ENCODE measurements at regions not wholly inside any gene's neighbourhood (a gene's known extent, or its start where the extent isn't known, plus 50 kb on each side); places are given as distances from the start of the nearest gene placed in this dataset.

- H3K4me1 ChIP-seq (ENCODE audit: insufficient read depth, low read length), result no peaks in the 10 kb centered on the region
- intact Hi-C loops (cut with micrococcal nuclease; ENCODE audit: unreplicated experiment) (no loop called here), in situ Hi-C loops (cut with HindIII; ENCODE audit: extremely low pct_ligation_motif_present, low pct_unique_long_range_greater_than_20kb) (no loop called here)
- no peaks in the 10 kb centered on the region; the same call in 1 of the 2 replicates for H4K20me1 ChIP-seq (ENCODE audit: insufficient read depth, low read length)
- H3K27me3 ChIP-seq (ENCODE audit: control insufficient read depth in 1 of 2, insufficient read depth in 2 of 2, low read length in 2 of 2), result peaks cover 2 to 21% of the 10 kb centered on the region in 2 experiments; a peak in 3 of 5 replicates
- H3K36me3 ChIP-seq (replicated peaks in 1 of 2; ENCODE audit: control insufficient read depth in 1 of 2, insufficient read depth in 2 of 2, low read length in 2 of 2), result no peaks in the 10 kb centered on the region
- H3K9ac ChIP-seq (ENCODE audit: insufficient read depth, low read depth, low read length), result no peak overlapping the region
- DNase-seq (ENCODE audit: low spot score) (no peak), FAIRE-seq (no peak), ATAC-seq (no peak)
- no peaks in the 10 kb centered on the region for H3K9me3 ChIP-seq (ENCODE audit: low read length)
- WGBS (ENCODE audit: low lambda C conversion rate), result 42% methylated on average over 11 of the region's 12 CpGs
- H3K4me3 ChIP-seq (replicated peaks in 1 of 3; ENCODE audit: insufficient read depth in 1 of 3, low read depth in 2 of 3, low read length in 3 of 3), result no peak overlapping the region
- no TSS peak for BruUV-seq (replicated peaks)
- ChIA-PET CTCF (ENCODE audit: low intra/inter-chr PET ratio, low total read pairs) (no interaction called here), POLR2A (no interaction called here)
- TF ChIP-seq SOX13 (IDR thresholded peaks at IDR 0.05) (no peak), SOX13 (CRISPR knock-in tag; conservative IDR thresholded peaks at IDR 0.05 in 1 of 2, IDR thresholded peaks at IDR 0.05 in 1 of 2) (no peak), CHD4 (IDR thresholded peaks at IDR 0.05; ENCODE audit: borderline replicate concordance, low read length) (no peak)
- no peak overlapping the region for H2AFZ ChIP-seq (ENCODE audit: low read length)
- H3K27ac ChIP-seq (ENCODE audit: extremely low read length, insufficient read depth, low read length), result no peak overlapping the region
- no peak overlapping the region for H3K4me2 ChIP-seq (ENCODE audit: low read depth, low read length)
- H3K79me2 ChIP-seq (ENCODE audit: insufficient read depth, low read length), result no peaks in the 10 kb centered on the region
Measured at GRCh38 chr4:187124331-187124730, 400.7 kb upstream of the FAT1 start.

DNA sequence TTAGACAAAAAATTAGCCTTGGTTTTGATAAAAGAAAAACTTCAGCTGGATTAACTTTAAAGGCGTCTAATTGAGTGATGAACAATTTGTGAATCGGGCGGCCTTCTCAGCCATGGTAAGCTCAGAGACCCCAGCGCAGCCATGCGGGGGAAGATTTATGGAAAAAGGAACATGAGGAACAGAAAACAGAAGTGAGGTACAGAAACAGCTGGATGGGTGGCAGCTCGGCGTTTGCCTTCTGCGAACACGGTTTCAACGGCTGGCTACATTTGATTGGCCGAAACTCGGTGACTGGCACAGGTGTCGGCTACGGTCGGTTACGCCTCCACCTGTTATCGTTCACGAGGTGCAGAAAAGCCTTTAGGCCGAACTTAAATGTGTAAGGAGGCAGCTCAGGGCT lies 401.4 kb upstream of the FAT1 start:
- Histone ChIP-seq H2AFZ (ENCODE audit: low read length) (no peak overlapping the region), H3K9me3 (ENCODE audit: low read length) (no peaks in the 10 kb centered on the region), H3K9ac (ENCODE audit: insufficient read depth, low read depth, low read length) (no peak overlapping the region), H3K4me3 (replicated peaks in 1 of 3; ENCODE audit: insufficient read depth in 1 of 3, low read depth in 2 of 3, low read length in 3 of 3) (no peak overlapping the region), H3K4me2 (ENCODE audit: low read depth, low read length) (no peak overlapping the region), H4K20me1 (ENCODE audit: insufficient read depth, low read length) (no peaks in the 10 kb centered on the region; the same call in 1 of the 2 replicates), H3K4me1 (ENCODE audit: insufficient read depth, low read length) (no peaks in the 10 kb centered on the region), H3K79me2 (ENCODE audit: insufficient read depth, low read length) (no peaks in the 10 kb centered on the region), H3K27me3 (ENCODE audit: control insufficient read depth in 1 of 2, insufficient read depth in 2 of 2, low read length in 2 of 2) (peaks cover 2 to 21% of the 10 kb centered on the region in 2 experiments; a peak in 3 of 5 replicates), H3K27ac (ENCODE audit: extremely low read length, insufficient read depth, low read length) (no peak overlapping the region), H3K36me3 (replicated peaks in 1 of 2; ENCODE audit: control insufficient read depth in 1 of 2, insufficient read depth in 2 of 2, low read length in 2 of 2) (no peaks in the 10 kb centered on the region)
- TF ChIP-seq ZNF746 (CRISPR knock-in tag; IDR thresholded peaks at IDR 0.05) (no peak), ZNF329 (CRISPR knock-in tag; IDR thresholded peaks at IDR 0.05; ENCODE audit: low read depth) (no peak), ZFP1 (CRISPR knock-in tag; IDR thresholded peaks at IDR 0.05) (no peak), ZNF720 (CRISPR knock-in tag; IDR thresholded peaks at IDR 0.05) (no peak), MIER3 (CRISPR knock-in tag; IDR thresholded peaks at IDR 0.05; ENCODE audit: borderline replicate concordance) (no peak)
- BruUV-seq (replicated peaks), result no TSS peak
- POLR2A ChIA-PET, result no interaction called here
- DNase-seq (ENCODE audit: low spot score) (no peak), ATAC-seq (no peak), FAIRE-seq (no peak)
- intact Hi-C loops (cut with micrococcal nuclease; ENCODE audit: unreplicated experiment), result no loop called here
- CTCF ChIA-PET (ENCODE audit: low intra/inter-chr PET ratio, low total read pairs), result no interaction called here
- in situ Hi-C loops (cut with HindIII; ENCODE audit: extremely low pct_ligation_motif_present, low pct_unique_long_range_greater_than_20kb), result no loop called here
- 70% methylated on average over 19 of the region's 19 CpGs for WGBS (ENCODE audit: low lambda C conversion rate)
